Adrenal gland (tissue), 9 donors: ENCODE measurements at regions not wholly inside any gene's neighbourhood (a gene's known extent, or its start where the extent isn't known, plus 50 kb on each side); places are given as distances from the start of the nearest gene placed in this dataset.

Source experiments
- DNase-seq, 7 donors: peaks; one replicate each; pipeline ENCODE4 v3.0.0-alpha.2; 2019 to 2020
- H3K27ac ChIP-seq, 5 donors: fragments of 200-600 bp; sonication (generic) in 4 of 5; 1 replicate in 3 of 5; 2 replicates in 2 of 5; pipeline versions ENCODE4 v1.5.1 to v1.8.0; 2016 to 2020; ENCODE audit warnings: mild to moderate bottlenecking in 1 of 5
- H3K27me3 ChIP-seq: fragments of 200-600 bp; 2 replicates; pipeline ENCODE4 v1.8.0; 2021
- H3K36me3 ChIP-seq, 2 donors: fragments of 200-600 bp; replicated peaks in 1 of 2; 1 replicate in 1 of 2; 2 replicates in 1 of 2; pipeline versions ENCODE4 v1.5.1 to v1.8.0; 2018 to 2022
- H3K4me1 ChIP-seq, 2 donors: fragments of 200-600 bp; replicated peaks in 1 of 2; 1 replicate in 1 of 2; 2 replicates in 1 of 2; pipeline versions ENCODE4 v1.5.1 to v1.8.0; 2018 to 2021
- H3K4me3 ChIP-seq, 4 donors: fragments of 200-600 bp; sonication (generic) in 3 of 4; one replicate each; pipeline ENCODE4 v1.5.1; 2016 to 2018
- H3K9me3 ChIP-seq, 3 donors: fragments of 200-600 bp; sonication (generic) in 1 of 3; replicated peaks in 1 of 3; 1 replicate in 2 of 3; 2 replicates in 1 of 3; pipeline versions ENCODE4 v1.5.1 to v1.8.0; 2016 to 2021
- CTCF ChIP-seq, 6 experiments: fragments of 450-650 bp in 4 of 6; fragments of 200-600 bp in 2 of 6; sonication (generic) in 1 of 6; IDR thresholded peaks; 1 replicate in 5 of 6; 2 replicates in 1 of 6; pipeline versions ENCODE4 v1.5.1 to v1.8.0; 2016 to 2021; ENCODE audit warnings: antibody characterized with exemption in 6 of 6, mild to moderate bottlenecking in 2 of 6, moderate library complexity in 1 of 6
- POLR2A ChIP-seq, 2 donors: fragments of 450-650 bp; IDR thresholded peaks; one replicate each; pipeline ENCODE4 v1.6.1; 2017; ENCODE audit warnings: antibody characterized with exemption in 2 of 2, mild to moderate bottlenecking in 2 of 2, moderate library complexity in 1 of 2
- WGBS, 4 donors: extraction: QIAGEN DNeasy Blood & Tissue Kit in 2 of 4; methylation state at CpG; one replicate each; pipeline versions ENCODE4 v1.1.5 to v1.1.7; 2013 to 2017; 5-methylcytosine and 5-hydroxymethylcytosine counted together
- intact Hi-C, 2 donors: fragments of 100-400 bp; cut with DNase I; formaldehyde crosslinking; loops; one replicate each; pipeline versions ENCODE4 v1.14.1 to v1.15.0; 2022 to 2023
- donor health status: healthy with polysubstance abuse.
- donor health status: Bipolar disorder and iron deficiency.
- donor health status: DM: yes; HTN: yes; CAD: no.
- donor health status: DM: no; HTN: no; CAD: no.
- donor health status: DM: no; HTN: no; CAD: no.

- Histone ChIP-seq H3K4me3 (no peak overlapping the region), H3K27me3 (no peaks in the 10 kb centered on the region), H3K9me3 (no peaks in the 10 kb centered on the region), H3K36me3 (no peaks in the 10 kb centered on the region), H3K27ac (no peak overlapping the region), H3K4me1 (no peaks in the 10 kb centered on the region)
- intact Hi-C loops: no loop called here
- WGBS, 4 donors: 45 to 79% (median 59%) methylated on average over 2 of the region's 2 CpGs
- no peak for TF ChIP-seq CTCF (IDR thresholded peaks at IDR 0.05)
- no peak for TF ChIP-seq POLR2A (IDR thresholded peaks at IDR 0.05)
- no peak for DNase-seq
These were observed 447.9 kb downstream of the XIRP2 start for GRCh38 chr2:167336213-167336612.

GRCh38 chr2:167335541-167335992 lies 447.3 kb downstream of the XIRP2 start:
- no peak for TF ChIP-seq CTCF (IDR thresholded peaks at IDR 0.05)
- TF ChIP-seq POLR2A (IDR thresholded peaks at IDR 0.05): no peak

GRCh38 chr2:167334146-167334742 lies 446.0 kb downstream of the XIRP2 start:
- TF ChIP-seq POLR2A (IDR thresholded peaks at IDR 0.05) (no peak), CTCF (IDR thresholded peaks at IDR 0.05) (no peak)
- no peaks in the 10 kb centered on the region for H3K4me1 ChIP-seq
- WGBS, 4 donors: 31 to 56% (median 33%) methylated on average over 1 of the region's 1 CpG
- peaks cover 0 to 3% (median 0%) of the 10 kb centered on the region in 3 donors for H3K9me3 ChIP-seq
- no peak overlapping the region for H3K4me3 ChIP-seq
- no peaks in the 10 kb centered on the region for H3K36me3 ChIP-seq
- H3K27me3 ChIP-seq: no peaks in the 10 kb centered on the region
- intact Hi-C loops: loop anchor here in 1 of 2 donors (5.0 kb wide), 1 partner anchor 213 kb away; no protein-coding TSS in a partner anchor
- no peak overlapping the region for H3K27ac ChIP-seq
- DNase-seq: no peak

More at GRCh38 chr2:167335541-167335992, 447.3 kb downstream of the XIRP2 start:
- Histone ChIP-seq H3K9me3 (no peaks in the 10 kb centered on the region), H3K4me3 (no peak overlapping the region), H3K4me1 (no peaks in the 10 kb centered on the region), H3K27ac (no peak overlapping the region), H3K27me3 (no peaks in the 10 kb centered on the region), H3K36me3 (no peaks in the 10 kb centered on the region)
- intact Hi-C loops: no loop called here
- DNase-seq: no peak
- WGBS, 4 donors: 81 to 95% (median 88%) methylated on average over 2 of the region's 2 CpGs

- Histone ChIP-seq H3K4me3 (no peak overlapping the region), H3K27ac (no peak overlapping the region), H3K4me1 (no peaks in the 10 kb centered on the region), H3K9me3 (peaks cover 0 to 3% (median 0%) of the 10 kb centered on the region in 3 donors), H3K36me3 (no peaks in the 10 kb centered on the region), H3K27me3 (no peaks in the 10 kb centered on the region)
- TF ChIP-seq POLR2A (IDR thresholded peaks at IDR 0.05) (no peak), CTCF (IDR thresholded peaks at IDR 0.05) (no peak)
- intact Hi-C loops: loop anchor here in 1 of 2 donors (5.0 kb wide), 1 partner anchor 214 kb away; no protein-coding TSS in a partner anchor
- DNase-seq: no peak
- 57 to 67% (median 61%) methylated on average over 3 of the region's 3 CpGs for WGBS, 4 donors
These were observed 445.0 kb downstream of the XIRP2 start for GRCh38 chr2:167333245-167333644.
